B cell (primary cell): ENCODE measurements at regions not wholly inside any gene's neighbourhood (a gene's known extent, or its start where the extent isn't known, plus 50 kb on each side); places are given as distances from the start of the nearest gene placed in this dataset.

Source experiments
- EZH2 ChIP-seq: IDR thresholded peaks from 2 replicates; pipeline ENCODE4 v1.6.1; 2012; ENCODE audit warnings: borderline replicate concordance, low read depth, mild to moderate bottlenecking, moderate library complexity, low read length; ENCODE audit not compliant: insufficient read depth, poor library complexity, severe bottlenecking
- TF ChIP-seq, protein P1 (sequence below): fragments of 200-600 bp; IDR thresholded peaks from one replicate; pipeline ENCODE4 v1.8.0; 2022; ENCODE audit warnings: antibody characterized with exemption, mild to moderate bottlenecking

DNA sequence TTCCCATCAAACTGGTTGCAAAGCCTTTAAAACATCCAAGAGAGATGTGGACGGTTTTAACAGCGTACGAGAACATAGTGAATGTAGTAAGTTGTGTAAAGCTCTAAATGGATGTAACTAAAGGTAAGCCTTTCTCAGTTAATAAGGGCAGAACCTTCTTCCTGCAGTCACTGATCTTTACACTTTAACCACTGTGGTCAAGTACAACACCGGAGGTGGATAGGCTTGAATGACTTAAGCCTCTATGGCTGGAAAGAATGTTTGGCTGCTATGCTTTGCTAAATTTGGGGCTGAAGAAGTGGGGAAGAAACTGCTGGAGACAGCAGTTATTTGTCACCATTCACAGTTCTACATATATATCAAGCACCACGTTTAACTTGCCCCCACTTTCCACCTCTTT, 285.1 kb upstream of the FMR1 start:
- TF ChIP-seq, protein P1, sequence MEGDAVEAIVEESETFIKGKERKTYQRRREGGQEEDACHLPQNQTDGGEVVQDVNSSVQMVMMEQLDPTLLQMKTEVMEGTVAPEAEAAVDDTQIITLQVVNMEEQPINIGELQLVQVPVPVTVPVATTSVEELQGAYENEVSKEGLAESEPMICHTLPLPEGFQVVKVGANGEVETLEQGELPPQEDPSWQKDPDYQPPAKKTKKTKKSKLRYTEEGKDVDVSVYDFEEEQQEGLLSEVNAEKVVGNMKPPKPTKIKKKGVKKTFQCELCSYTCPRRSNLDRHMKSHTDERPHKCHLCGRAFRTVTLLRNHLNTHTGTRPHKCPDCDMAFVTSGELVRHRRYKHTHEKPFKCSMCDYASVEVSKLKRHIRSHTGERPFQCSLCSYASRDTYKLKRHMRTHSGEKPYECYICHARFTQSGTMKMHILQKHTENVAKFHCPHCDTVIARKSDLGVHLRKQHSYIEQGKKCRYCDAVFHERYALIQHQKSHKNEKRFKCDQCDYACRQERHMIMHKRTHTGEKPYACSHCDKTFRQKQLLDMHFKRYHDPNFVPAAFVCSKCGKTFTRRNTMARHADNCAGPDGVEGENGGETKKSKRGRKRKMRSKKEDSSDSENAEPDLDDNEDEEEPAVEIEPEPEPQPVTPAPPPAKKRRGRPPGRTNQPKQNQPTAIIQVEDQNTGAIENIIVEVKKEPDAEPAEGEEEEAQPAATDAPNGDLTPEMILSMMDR: no peak
- TF ChIP-seq EZH2: no peak
